ENCODE measurements at regions not wholly inside any gene's neighbourhood (a gene's known extent, or its start where the extent isn't known, plus 50 kb on each side); places are given as distances from the start of the nearest gene placed in this dataset.

GRCh38 chr1:88293691-88294190 lies 390.3 kb upstream of the PKN2 start:
- DNase-seq (ENCODE audit: low read depth, low spot score), result no peak
- H3K27ac Mint-ChIP-seq (ENCODE audit: unreplicated experiment), result peak overlapping the region; percentile 22
- no peaks in the 10 kb centered on the region for H3K9me3 Mint-ChIP-seq
- H3K27me3 Mint-ChIP-seq (ENCODE audit: low read depth), result no peaks in the 10 kb centered on the region
- H3K4me1 Mint-ChIP-seq, result peaks cover 38% of the 10 kb centered on the region
- H3K36me3 Mint-ChIP-seq (ENCODE audit: low read depth), result no peaks in the 10 kb centered on the region
- no peak for TF ChIP-seq CTCF (conservative IDR thresholded peaks at IDR 0.05)
- H3K4me3 Mint-ChIP-seq, result no peak overlapping the region

- no peak overlapping the region for H3K27ac Mint-ChIP-seq (ENCODE audit: unreplicated experiment)
- no peaks in the 10 kb centered on the region for H3K9me3 Mint-ChIP-seq
- H3K4me1 Mint-ChIP-seq, result peaks cover 47% of the 10 kb centered on the region
- TF ChIP-seq CTCF (conservative IDR thresholded peaks at IDR 0.05), result no peak
- DNase-seq (ENCODE audit: low read depth, low spot score), result no peak
- no peak overlapping the region for H3K4me3 Mint-ChIP-seq
- no peaks in the 10 kb centered on the region for H3K36me3 Mint-ChIP-seq (ENCODE audit: low read depth)
- H3K27me3 Mint-ChIP-seq (ENCODE audit: low read depth), result no peaks in the 10 kb centered on the region
These were observed 387.8 kb upstream of the PKN2 start for GRCh38 chr1:88296227-88296626.

GRCh38 chr1:88296642-88297041 lies 387.4 kb upstream of the PKN2 start:
- Mint-ChIP-seq H3K36me3 (ENCODE audit: low read depth) (no peaks in the 10 kb centered on the region), H3K4me1 (peaks cover 47% of the 10 kb centered on the region), H3K9me3 (no peaks in the 10 kb centered on the region), H3K27ac (ENCODE audit: unreplicated experiment) (peak overlapping the region; percentile 76), H3K4me3 (no peak overlapping the region), H3K27me3 (ENCODE audit: low read depth) (no peaks in the 10 kb centered on the region)
- DNase-seq (ENCODE audit: low read depth, low spot score), result no peak
- no peak for TF ChIP-seq CTCF (conservative IDR thresholded peaks at IDR 0.05)

GRCh38 chr1:88298506-88298905 lies 385.6 kb upstream of the PKN2 start:
- Mint-ChIP-seq H3K4me1 (peaks cover 49% of the 10 kb centered on the region), H3K36me3 (ENCODE audit: low read depth) (no peaks in the 10 kb centered on the region), H3K4me3 (no peak overlapping the region), H3K27ac (ENCODE audit: unreplicated experiment) (no peak overlapping the region), H3K27me3 (ENCODE audit: low read depth) (no peaks in the 10 kb centered on the region), H3K9me3 (no peaks in the 10 kb centered on the region)
- no peak for DNase-seq (ENCODE audit: low read depth, low spot score)
- TF ChIP-seq CTCF (conservative IDR thresholded peaks at IDR 0.05), result no peak

GRCh38 chr1:88300752-88301263 lies 383.3 kb upstream of the PKN2 start:
- peaks cover 46% of the 10 kb centered on the region for H3K4me1 Mint-ChIP-seq
- no peak for DNase-seq (ENCODE audit: low read depth, low spot score)
- no peaks in the 10 kb centered on the region for H3K27me3 Mint-ChIP-seq (ENCODE audit: low read depth)
- no peak overlapping the region for H3K4me3 Mint-ChIP-seq
- TF ChIP-seq CTCF (conservative IDR thresholded peaks at IDR 0.05), result no peak
- no peaks in the 10 kb centered on the region for H3K36me3 Mint-ChIP-seq (ENCODE audit: low read depth)
- no peaks in the 10 kb centered on the region for H3K9me3 Mint-ChIP-seq
- no peak overlapping the region for H3K27ac Mint-ChIP-seq (ENCODE audit: unreplicated experiment)
